ENCODE measurements at regions not wholly inside any gene's neighbourhood (a gene's known extent, or its start where the extent isn't known, plus 50 kb on each side); places are given as distances from the start of the nearest gene placed in this dataset.

- Histone ChIP-seq H3K4me3 (ENCODE audit: extremely low read depth, insufficient read depth, low read length, poor library complexity, severe bottlenecking) (no peak overlapping the region), H3K36me3 (ENCODE audit: control insufficient read depth, insufficient read depth, low read length) (no peaks in the 10 kb centered on the region), H3K9me3 (ENCODE audit: control insufficient read depth, low read length) (no peaks in the 10 kb centered on the region), H3K27ac (ENCODE audit: low read depth, low read length, severe bottlenecking) (no peak overlapping the region), H3K4me1 (ENCODE audit: control insufficient read depth, insufficient read depth, low read length, poor library complexity, severe bottlenecking) (no peaks in the 10 kb centered on the region)
These were observed 244.6 kb upstream of the HNRNPA3 start for GRCh38 chr2:176967911-176968450.

- no peaks in the 10 kb centered on the region for H3K9me3 ChIP-seq (ENCODE audit: control insufficient read depth, low read length)
- no peak overlapping the region for H3K4me3 ChIP-seq (ENCODE audit: extremely low read depth, insufficient read depth, low read length, poor library complexity, severe bottlenecking)
- 56 to 71% methylated on average over 2 of the region's 2 CpGs for WGBS, 2 experiments (ENCODE audit: insufficient coverage in 2 of 2)
- no peak overlapping the region for H3K27ac ChIP-seq (ENCODE audit: low read depth, low read length, severe bottlenecking)
- H3K4me1 ChIP-seq (ENCODE audit: control insufficient read depth, insufficient read depth, low read length, poor library complexity, severe bottlenecking) = no peaks in the 10 kb centered on the region
- H3K36me3 ChIP-seq (ENCODE audit: control insufficient read depth, insufficient read depth, low read length) = no peaks in the 10 kb centered on the region
These were observed 242.8 kb upstream of the HNRNPA3 start for GRCh38 chr2:176969642-176970359.

- 79 to 81% methylated on average over 6 of the region's 9 CpGs for whole genome bisulfite sequencing, 2 experiments (ENCODE audit: insufficient coverage in 2 of 2)
- Histone ChIP-seq H3K4me3 (ENCODE audit: extremely low read depth, insufficient read depth, low read length, poor library complexity, severe bottlenecking) (no peak overlapping the region), H3K9me3 (ENCODE audit: control insufficient read depth, low read length) (no peaks in the 10 kb centered on the region), H3K36me3 (ENCODE audit: control insufficient read depth, insufficient read depth, low read length) (no peaks in the 10 kb centered on the region), H3K27ac (ENCODE audit: low read depth, low read length, severe bottlenecking) (no peak overlapping the region), H3K4me1 (ENCODE audit: control insufficient read depth, insufficient read depth, low read length, poor library complexity, severe bottlenecking) (no peaks in the 10 kb centered on the region)
These were observed 235.6 kb upstream of the HNRNPA3 start for GRCh38 chr2:176976736-176977685.

- no peak overlapping the region for H3K4me3 ChIP-seq (ENCODE audit: extremely low read depth, insufficient read depth, low read length, poor library complexity, severe bottlenecking)
- 100% methylated on average over 2 of the region's 2 CpGs; no CpG with 5 or more reads in 1 of the 2 experiments for WGBS, 2 experiments (ENCODE audit: insufficient coverage in 2 of 2)
- no peaks in the 10 kb centered on the region for H3K36me3 ChIP-seq (ENCODE audit: control insufficient read depth, insufficient read depth, low read length)
These were observed 233.7 kb upstream of the HNRNPA3 start for GRCh38 chr2:176978921-176979320.

GRCh38 chr2:176979981-176980710 lies 232.4 kb upstream of the HNRNPA3 start:
- H3K4me3 ChIP-seq (ENCODE audit: extremely low read depth, insufficient read depth, low read length, poor library complexity, severe bottlenecking) = no peak overlapping the region
- no peaks in the 10 kb centered on the region for H3K36me3 ChIP-seq (ENCODE audit: control insufficient read depth, insufficient read depth, low read length)
- no peaks in the 10 kb centered on the region for H3K9me3 ChIP-seq (ENCODE audit: control insufficient read depth, low read length)
- 73% methylated on average over 1 of the region's 2 CpGs; no CpG with 5 or more reads in 1 of the 2 experiments for WGBS, 2 experiments (ENCODE audit: insufficient coverage in 2 of 2)
- H3K4me1 ChIP-seq (ENCODE audit: control insufficient read depth, insufficient read depth, low read length, poor library complexity, severe bottlenecking) = no peaks in the 10 kb centered on the region
- H3K27ac ChIP-seq (ENCODE audit: low read depth, low read length, severe bottlenecking) = no peak overlapping the region

More at GRCh38 chr2:176978921-176979320, 233.7 kb upstream of the HNRNPA3 start:
- Histone ChIP-seq H3K27ac (ENCODE audit: low read depth, low read length, severe bottlenecking) (no peak overlapping the region), H3K9me3 (ENCODE audit: control insufficient read depth, low read length) (no peaks in the 10 kb centered on the region), H3K4me1 (ENCODE audit: control insufficient read depth, insufficient read depth, low read length, poor library complexity, severe bottlenecking) (no peaks in the 10 kb centered on the region)

GRCh38 chr2:176984987-176985386 lies 227.6 kb upstream of the HNRNPA3 start:
- 85 to 100% methylated on average over 3 of the region's 4 CpGs for WGBS, 2 experiments (ENCODE audit: insufficient coverage in 2 of 2)
- H3K27ac ChIP-seq (ENCODE audit: low read depth, low read length, severe bottlenecking) = no peak overlapping the region
- no peaks in the 10 kb centered on the region for H3K4me1 ChIP-seq (ENCODE audit: control insufficient read depth, insufficient read depth, low read length, poor library complexity, severe bottlenecking)
- H3K9me3 ChIP-seq (ENCODE audit: control insufficient read depth, low read length) = no peaks in the 10 kb centered on the region
- no peak overlapping the region for H3K4me3 ChIP-seq (ENCODE audit: extremely low read depth, insufficient read depth, low read length, poor library complexity, severe bottlenecking)
- H3K36me3 ChIP-seq (ENCODE audit: control insufficient read depth, insufficient read depth, low read length) = no peaks in the 10 kb centered on the region

GRCh38 chr2:176985871-176986270 lies 226.7 kb upstream of the HNRNPA3 start:
- Histone ChIP-seq H3K9me3 (ENCODE audit: control insufficient read depth, low read length) (no peaks in the 10 kb centered on the region), H3K27ac (ENCODE audit: low read depth, low read length, severe bottlenecking) (no peak overlapping the region), H3K4me1 (ENCODE audit: control insufficient read depth, insufficient read depth, low read length, poor library complexity, severe bottlenecking) (no peaks in the 10 kb centered on the region), H3K4me3 (ENCODE audit: extremely low read depth, insufficient read depth, low read length, poor library complexity, severe bottlenecking) (no peak overlapping the region), H3K36me3 (ENCODE audit: control insufficient read depth, insufficient read depth, low read length) (no peaks in the 10 kb centered on the region)
- 100% methylated on average over 1 of the region's 2 CpGs for WGBS, 2 experiments (ENCODE audit: insufficient coverage in 2 of 2)

- Histone ChIP-seq H3K9me3 (ENCODE audit: control insufficient read depth, low read length) (no peaks in the 10 kb centered on the region), H3K36me3 (ENCODE audit: control insufficient read depth, insufficient read depth, low read length) (no peaks in the 10 kb centered on the region), H3K4me3 (ENCODE audit: extremely low read depth, insufficient read depth, low read length, poor library complexity, severe bottlenecking) (no peak overlapping the region), H3K27ac (ENCODE audit: low read depth, low read length, severe bottlenecking) (no peak overlapping the region), H3K4me1 (ENCODE audit: control insufficient read depth, insufficient read depth, low read length, poor library complexity, severe bottlenecking) (no peaks in the 10 kb centered on the region)
- 83 to 96% methylated on average over 5 of the region's 5 CpGs for WGBS, 2 experiments (ENCODE audit: insufficient coverage in 2 of 2)
These were observed 226.1 kb upstream of the HNRNPA3 start for GRCh38 chr2:176986487-176986886.

- WGBS, 2 experiments (ENCODE audit: insufficient coverage in 2 of 2) = 92 to 100% methylated on average over 1 of the region's 1 CpG
- Histone ChIP-seq H3K9me3 (ENCODE audit: control insufficient read depth, low read length) (no peaks in the 10 kb centered on the region), H3K4me3 (ENCODE audit: extremely low read depth, insufficient read depth, low read length, poor library complexity, severe bottlenecking) (no peak overlapping the region), H3K27ac (ENCODE audit: low read depth, low read length, severe bottlenecking) (no peak overlapping the region), H3K4me1 (ENCODE audit: control insufficient read depth, insufficient read depth, low read length, poor library complexity, severe bottlenecking) (no peaks in the 10 kb centered on the region), H3K36me3 (ENCODE audit: control insufficient read depth, insufficient read depth, low read length) (no peaks in the 10 kb centered on the region)
These were observed 221.2 kb upstream of the HNRNPA3 start for GRCh38 chr2:176991411-176991810.

GRCh38 chr2:176997074-176997791 lies 215.4 kb upstream of the HNRNPA3 start:
- Histone ChIP-seq H3K9me3 (ENCODE audit: control insufficient read depth, low read length) (no peaks in the 10 kb centered on the region), H3K4me1 (ENCODE audit: control insufficient read depth, insufficient read depth, low read length, poor library complexity, severe bottlenecking) (peaks cover 4% of the 10 kb centered on the region), H3K4me3 (ENCODE audit: extremely low read depth, insufficient read depth, low read length, poor library complexity, severe bottlenecking) (no peak overlapping the region), H3K36me3 (ENCODE audit: control insufficient read depth, insufficient read depth, low read length) (no peaks in the 10 kb centered on the region), H3K27ac (ENCODE audit: low read depth, low read length, severe bottlenecking) (peak overlapping the region; percentile 13)
- 92 to 94% methylated on average over 3 of the region's 5 CpGs for whole genome bisulfite sequencing, 2 experiments (ENCODE audit: insufficient coverage in 2 of 2)
